ENCODE measurements at regions not wholly inside any gene's neighbourhood (a gene's known extent, or its start where the extent isn't known, plus 50 kb on each side); places are given as distances from the start of the nearest gene placed in this dataset.

- no peak for DNase-seq
- H3K79me2 ChIP-seq (ENCODE audit: control insufficient read depth, insufficient read depth, low read length) = no peaks in the 10 kb centered on the region
- no peak overlapping the region for H3K4me2 ChIP-seq (replicated peaks; ENCODE audit: low read depth, low read length, poor library complexity, severe bottlenecking)
- no peaks in the 10 kb centered on the region for H3K9me3 Mint-ChIP-seq (ENCODE audit: insufficient read depth)
- H3K36me3 ChIP-seq (replicated peaks in 1 of 2; ENCODE audit: control extremely low read depth in 1 of 2, control insufficient read depth in 1 of 2, extremely low read depth in 1 of 2, insufficient read depth in 2 of 2, low read length in 1 of 2) = no peaks in the 10 kb centered on the region
- H4K20me1 ChIP-seq (ENCODE audit: control insufficient read depth, insufficient read depth, low read length, poor library complexity, severe bottlenecking) = no peaks in the 10 kb centered on the region
- WGBS (ENCODE audit: insufficient coverage) = no CpG with 5 or more reads among the region's 4 CpGs
- no peak overlapping the region for H3K4me3 Mint-ChIP-seq
- H3K4me3 ChIP-seq (ENCODE audit: control extremely low read depth in 1 of 5, extremely low read depth in 1 of 5, insufficient read depth in 1 of 5, low read depth in 2 of 5, low read length in 4 of 5) = no peak overlapping the region
- no peaks in the 10 kb centered on the region for H3K27me3 Mint-ChIP-seq
- H3K9ac ChIP-seq (ENCODE audit: low read length) = no peak overlapping the region
- POLR2A ChIA-PET = no interaction called here
- H3K9me3 ChIP-seq (ENCODE audit: control extremely low read depth in 1 of 3, control insufficient read depth in 2 of 3, insufficient read depth in 1 of 3, low read length in 2 of 3) = no peaks in the 10 kb centered on the region
- H2AFZ ChIP-seq (ENCODE audit: insufficient read depth, low read depth, low read length, poor library complexity, severe bottlenecking) = no peak overlapping the region
- intact Hi-C loops (cut with micrococcal nuclease) = no loop called here
- ATAC-seq (ENCODE audit: low read depth) = no peak
- H3K27ac ChIP-seq (ENCODE audit: low read length in 2 of 2) = no peak overlapping the region
- CTCF ChIA-PET = no interaction called here
- no peak overlapping the region for H3K27ac Mint-ChIP-seq
- TF ChIP-seq CTCF (IDR thresholded peaks at IDR 0.05) = no peak
- no peaks in the 10 kb centered on the region for H3K27me3 ChIP-seq (replicated peaks in 1 of 4; ENCODE audit: control extremely low read depth in 1 of 4, control insufficient read depth in 3 of 4, insufficient read depth in 4 of 4, low read length in 3 of 4)
- H3K4me1 ChIP-seq (ENCODE audit: control insufficient read depth in 2 of 2, insufficient read depth in 2 of 2, low read length in 2 of 2) = peaks cover 6 to 11% of the 10 kb centered on the region in 2 donors
- peaks cover 8% of the 10 kb centered on the region for H3K4me1 Mint-ChIP-seq
Measured at GRCh38 chr18:44464398-44465180, 216.1 kb upstream of the SETBP1 start.

DNA sequence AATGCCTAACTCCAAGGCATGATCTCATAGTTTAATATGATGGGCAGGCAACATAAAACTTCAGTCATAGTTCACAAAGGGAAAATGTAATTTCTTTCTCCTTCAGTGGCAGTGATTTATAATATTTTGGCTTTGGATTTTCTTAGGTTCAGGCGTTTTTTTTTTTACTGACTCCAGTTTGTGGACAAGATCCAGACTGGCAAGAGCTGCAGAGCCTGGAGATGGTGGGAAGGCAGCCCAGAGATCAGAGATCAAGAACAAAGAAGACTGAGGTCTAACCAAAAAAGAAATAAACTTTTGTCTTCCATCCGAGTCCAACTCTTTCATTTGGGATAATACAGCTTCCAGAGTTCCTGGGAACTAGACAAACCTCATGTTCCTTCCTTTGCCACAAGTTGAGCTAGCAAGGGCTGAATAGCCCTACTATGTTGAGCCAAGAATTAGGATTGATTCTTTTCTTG lies 215.3 kb upstream of the SETBP1 start:
- no peak overlapping the region for H2AFZ ChIP-seq (ENCODE audit: insufficient read depth, low read depth, low read length, poor library complexity, severe bottlenecking)
- H3K27me3 Mint-ChIP-seq = no peaks in the 10 kb centered on the region
- no peak overlapping the region for H3K4me3 Mint-ChIP-seq
- 75% methylated on average over 2 of the region's 2 CpGs for WGBS (ENCODE audit: insufficient coverage)
- no peaks in the 10 kb centered on the region for H4K20me1 ChIP-seq (ENCODE audit: control insufficient read depth, insufficient read depth, low read length, poor library complexity, severe bottlenecking)
- peaks cover 8% of the 10 kb centered on the region for H3K4me1 Mint-ChIP-seq
- H3K9me3 Mint-ChIP-seq (ENCODE audit: insufficient read depth) = no peaks in the 10 kb centered on the region
- intact Hi-C loops (cut with micrococcal nuclease) = no loop called here
- peaks cover 6 to 11% of the 10 kb centered on the region in 2 donors for H3K4me1 ChIP-seq (ENCODE audit: control insufficient read depth in 2 of 2, insufficient read depth in 2 of 2, low read length in 2 of 2)
- POLR2A ChIA-PET = no interaction called here
- H3K4me2 ChIP-seq (replicated peaks; ENCODE audit: low read depth, low read length, poor library complexity, severe bottlenecking) = no peak overlapping the region
- H3K27ac Mint-ChIP-seq = no peak overlapping the region
- H3K36me3 ChIP-seq (replicated peaks in 1 of 2; ENCODE audit: control extremely low read depth in 1 of 2, control insufficient read depth in 1 of 2, extremely low read depth in 1 of 2, insufficient read depth in 2 of 2, low read length in 1 of 2) = no peaks in the 10 kb centered on the region
- DNase-seq (no peak), ATAC-seq (ENCODE audit: low read depth) (no peak)
- H3K27me3 ChIP-seq (replicated peaks in 1 of 4; ENCODE audit: control extremely low read depth in 1 of 4, control insufficient read depth in 3 of 4, insufficient read depth in 4 of 4, low read length in 3 of 4) = no peaks in the 10 kb centered on the region
- CTCF ChIA-PET = no interaction called here
- TF ChIP-seq CTCF (IDR thresholded peaks at IDR 0.05) = no peak
- no peak for TF ChIP-seq EZH2 (IDR thresholded peaks at IDR 0.05; ENCODE audit: borderline replicate concordance, insufficient read depth, low read depth, low read length, poor library complexity, severe bottlenecking)
- no peaks in the 10 kb centered on the region for H3K79me2 ChIP-seq (ENCODE audit: control insufficient read depth, insufficient read depth, low read length)
- H3K27ac ChIP-seq (ENCODE audit: low read length in 2 of 2) = no peak overlapping the region
- no peak overlapping the region for H3K4me3 ChIP-seq (ENCODE audit: control extremely low read depth in 1 of 5, extremely low read depth in 1 of 5, insufficient read depth in 1 of 5, low read depth in 2 of 5, low read length in 4 of 5)
- no peaks in the 10 kb centered on the region for H3K9me3 ChIP-seq (ENCODE audit: control extremely low read depth in 1 of 3, control insufficient read depth in 2 of 3, insufficient read depth in 1 of 3, low read length in 2 of 3)
- H3K9ac ChIP-seq (ENCODE audit: low read length) = no peak overlapping the region

Measured in B cell (primary cell).